ENCODE measurements at regions not wholly inside any gene's neighbourhood (a gene's known extent, or its start where the extent isn't known, plus 50 kb on each side); places are given as distances from the start of the nearest gene placed in this dataset.
"Not testable (repeated sequence)": the region's sequence is repeated elsewhere in the genome, so short reads cannot be mapped to it uniquely, and the experiment has no call there.

GRCh38 chrX:40414335-40414734 lies 166.4 kb upstream of the ATP6AP2 start:
- DNase-seq (ENCODE audit: low spot score) = no peak

GRCh38 chrX:40411340-40412111 lies 169.2 kb upstream of the ATP6AP2 start:
- DNase-seq (ENCODE audit: low spot score) = no peak

GRCh38 chrX:40410859-40411258 lies 169.9 kb upstream of the ATP6AP2 start:
- DNase-seq (ENCODE audit: low spot score) = no peak

DNA sequence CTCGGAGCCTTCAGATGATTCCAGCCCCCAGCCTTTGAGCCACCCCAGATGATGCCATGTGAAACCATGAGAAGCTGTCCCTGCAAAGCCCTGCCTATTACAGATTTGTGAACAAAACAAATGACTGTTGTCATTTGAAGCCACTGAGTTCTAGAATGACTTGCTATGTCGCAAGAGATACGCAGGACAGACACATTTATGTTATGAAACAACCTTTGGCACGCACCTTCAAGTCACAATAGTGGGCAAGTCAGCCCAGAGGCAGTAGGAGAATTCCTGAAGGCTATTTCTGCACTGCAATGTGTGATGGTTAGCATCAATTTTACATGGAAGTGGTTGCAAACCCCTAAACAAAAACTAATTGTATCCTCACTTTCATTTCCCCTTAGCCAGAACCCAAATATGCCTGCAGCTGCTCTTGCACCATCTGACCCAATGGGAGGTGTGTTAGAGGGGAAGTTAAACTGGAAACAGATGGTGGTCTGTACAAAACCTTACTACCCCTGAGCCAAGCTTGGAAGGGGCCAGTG lies 174.4 kb upstream of the ATP6AP2 start:
- DNase-seq (ENCODE audit: low spot score) = no peak

DNA sequence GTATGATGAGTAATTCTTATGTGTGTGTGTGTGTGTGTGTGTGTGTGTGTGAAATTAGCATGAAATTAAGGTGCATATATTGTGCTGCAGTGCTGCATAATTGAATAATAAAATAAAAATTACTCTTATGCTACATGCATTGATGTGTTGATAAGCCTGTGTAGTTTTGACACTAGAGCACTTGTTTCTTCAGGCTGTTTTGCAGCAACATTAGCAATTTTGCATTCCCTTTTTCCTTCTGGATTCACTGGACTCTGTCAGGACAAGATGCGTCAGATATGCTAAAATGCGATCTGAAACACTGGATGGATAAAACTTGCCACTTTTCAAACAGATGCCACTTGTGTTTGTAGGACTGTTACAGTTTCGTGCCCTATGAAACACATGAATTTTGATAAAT lies 175.4 kb upstream of the ATP6AP2 start:
- no peak for DNase-seq (ENCODE audit: low spot score)

DNA sequence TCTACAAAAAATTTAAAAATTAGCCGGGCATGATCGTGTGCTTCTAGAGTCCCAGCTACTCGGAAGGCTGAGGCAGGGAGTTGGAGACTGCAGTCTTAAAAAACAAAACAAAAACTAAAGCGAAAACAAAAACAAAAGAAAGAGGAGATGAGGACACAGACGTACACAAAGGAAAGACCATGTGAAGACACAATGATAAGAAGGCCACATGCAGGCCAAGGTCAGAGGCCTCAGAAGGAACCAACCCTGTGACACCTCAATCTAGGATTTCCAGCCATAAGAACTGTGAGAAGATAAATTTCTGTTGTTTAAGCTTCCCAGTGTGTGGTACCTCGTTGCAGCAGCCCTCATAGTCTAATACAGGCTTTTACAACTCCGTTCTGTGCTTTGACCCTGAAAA lies 177.0 kb upstream of the ATP6AP2 start:
- DNase-seq (ENCODE audit: low spot score) = no peak

GRCh38 chrX:40402831-40403533 lies 177.8 kb upstream of the ATP6AP2 start:
- peak; percentile 50 for DNase-seq (ENCODE audit: low spot score)

DNA sequence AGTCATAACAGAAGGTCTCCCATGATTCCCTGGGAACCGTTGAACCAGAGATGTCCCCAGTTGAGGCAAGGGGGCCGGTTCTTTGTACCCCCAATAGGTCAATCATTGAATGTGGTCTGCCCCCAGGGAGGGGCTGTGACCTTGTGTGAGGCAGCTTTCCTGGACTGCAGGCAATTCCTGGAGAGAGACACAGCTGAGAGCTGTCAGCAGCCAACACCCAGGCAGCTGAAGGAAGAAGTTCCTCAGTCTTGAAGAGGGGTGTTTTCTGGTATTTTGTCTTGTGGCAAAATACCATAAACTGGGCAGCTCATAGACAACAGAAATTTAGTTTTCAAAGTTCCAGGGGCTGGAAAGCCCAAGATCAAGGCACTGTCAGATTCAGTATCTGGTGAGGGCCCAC lies 185.7 kb upstream of the ATP6AP2 start:
- DNase-seq (ENCODE audit: low spot score) = no peak

DNA sequence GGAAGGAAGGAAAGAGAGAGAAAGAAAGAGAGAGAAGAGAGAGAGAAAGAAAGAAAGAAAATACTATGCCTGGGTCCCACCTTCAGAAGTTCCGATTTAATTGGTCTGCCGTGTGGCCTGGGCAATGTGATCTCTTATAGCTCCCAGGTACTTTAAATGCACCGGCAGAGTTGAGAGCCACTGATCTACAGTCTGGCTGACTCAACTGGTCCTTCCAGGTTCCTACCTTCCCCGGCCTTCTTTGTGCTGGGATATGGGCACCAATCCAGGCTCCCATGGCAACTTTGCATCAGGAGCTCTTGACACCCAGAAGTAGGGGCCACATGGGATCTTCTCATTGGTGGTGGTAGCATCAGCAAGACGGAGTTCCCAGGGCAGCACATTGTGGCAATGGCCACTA lies 186.5 kb upstream of the ATP6AP2 start:
- DNase-seq (ENCODE audit: low spot score) = no peak

- DNase-seq (ENCODE audit: low spot score) = no peak
These were observed 188.2 kb upstream of the ATP6AP2 start for GRCh38 chrX:40392599-40392998.

DNA sequence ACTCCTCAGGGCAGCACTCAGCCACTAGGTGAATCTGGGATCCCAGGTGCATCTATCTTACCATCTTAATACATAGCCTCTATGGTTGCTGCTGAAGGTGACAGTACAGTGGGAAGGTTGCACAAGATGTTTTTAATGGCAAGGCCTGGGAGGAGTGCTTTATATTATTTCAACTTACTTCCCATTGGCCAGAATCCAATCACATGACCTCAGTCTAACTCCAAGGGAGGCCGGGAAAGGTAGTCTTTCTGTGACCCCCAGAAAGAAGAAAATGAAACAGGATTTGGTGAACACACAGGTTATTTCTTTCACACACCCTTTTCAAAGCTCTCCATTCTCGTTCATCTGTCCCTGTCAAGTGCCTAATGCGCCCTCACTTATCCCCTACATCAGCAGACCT lies 189.1 kb upstream of the ATP6AP2 start:
- DNase-seq (ENCODE audit: low spot score) = no peak

- no peak for DNase-seq (ENCODE audit: low spot score)
These were observed 191.2 kb upstream of the ATP6AP2 start for GRCh38 chrX:40389555-40389954.

GRCh38 chrX:40388441-40388840 lies 192.3 kb upstream of the ATP6AP2 start:
- no peak for DNase-seq (ENCODE audit: low spot score)

GRCh38 chrX:40387869-40388268 lies 192.9 kb upstream of the ATP6AP2 start:
- not testable (repeated sequence) for DNase-seq (ENCODE audit: low spot score)

DNA sequence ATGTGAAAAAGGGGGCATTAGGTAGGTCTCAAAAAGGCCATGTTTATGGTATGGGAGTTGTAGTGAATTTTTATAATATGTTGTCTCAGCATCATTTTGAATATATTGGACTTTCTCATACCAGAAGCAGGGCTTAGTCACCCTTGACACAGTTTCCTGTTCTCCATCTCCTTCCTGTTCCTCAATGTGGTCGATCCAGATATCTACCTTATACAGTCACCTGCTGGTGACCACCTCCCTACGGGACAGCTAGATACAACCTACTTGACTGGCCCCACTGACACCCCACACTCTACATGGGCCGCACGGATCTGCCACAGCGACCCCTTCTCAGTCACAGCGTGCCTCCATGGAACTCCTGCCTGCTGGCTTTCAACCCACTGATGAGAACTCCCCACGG lies 193.5 kb upstream of the ATP6AP2 start:
- DNase-seq (ENCODE audit: low spot score) = not testable (repeated sequence)

DNA sequence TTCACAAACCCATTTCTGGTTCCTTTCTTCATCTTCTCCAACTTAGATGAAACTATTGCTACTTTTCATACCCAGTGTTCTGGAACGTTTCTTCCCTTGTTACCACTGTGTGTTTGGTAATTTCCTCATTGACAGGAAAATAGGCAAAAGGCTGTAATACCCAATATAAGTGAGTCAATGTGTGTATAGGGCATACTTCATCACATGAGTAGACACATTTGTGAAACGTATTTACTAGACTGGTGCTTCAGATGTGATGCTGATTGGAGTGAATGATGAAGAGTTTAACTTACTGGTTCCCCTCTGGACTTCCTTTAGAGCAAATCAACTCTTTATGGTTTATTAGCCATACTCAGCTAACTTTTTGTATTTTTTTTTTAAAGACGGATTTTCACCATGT lies 195.1 kb upstream of the ATP6AP2 start:
- DNase-seq (ENCODE audit: low spot score) = no peak

- no peak for DNase-seq (ENCODE audit: low spot score)
These were observed 195.5 kb upstream of the ATP6AP2 start for GRCh38 chrX:40385256-40385655.

GRCh38 chrX:40383969-40384368 lies 196.8 kb upstream of the ATP6AP2 start:
- no peak for DNase-seq (ENCODE audit: low spot score)

GRCh38 chrX:40383360-40383759 lies 197.4 kb upstream of the ATP6AP2 start:
- DNase-seq (ENCODE audit: low spot score) = no peak

DNA sequence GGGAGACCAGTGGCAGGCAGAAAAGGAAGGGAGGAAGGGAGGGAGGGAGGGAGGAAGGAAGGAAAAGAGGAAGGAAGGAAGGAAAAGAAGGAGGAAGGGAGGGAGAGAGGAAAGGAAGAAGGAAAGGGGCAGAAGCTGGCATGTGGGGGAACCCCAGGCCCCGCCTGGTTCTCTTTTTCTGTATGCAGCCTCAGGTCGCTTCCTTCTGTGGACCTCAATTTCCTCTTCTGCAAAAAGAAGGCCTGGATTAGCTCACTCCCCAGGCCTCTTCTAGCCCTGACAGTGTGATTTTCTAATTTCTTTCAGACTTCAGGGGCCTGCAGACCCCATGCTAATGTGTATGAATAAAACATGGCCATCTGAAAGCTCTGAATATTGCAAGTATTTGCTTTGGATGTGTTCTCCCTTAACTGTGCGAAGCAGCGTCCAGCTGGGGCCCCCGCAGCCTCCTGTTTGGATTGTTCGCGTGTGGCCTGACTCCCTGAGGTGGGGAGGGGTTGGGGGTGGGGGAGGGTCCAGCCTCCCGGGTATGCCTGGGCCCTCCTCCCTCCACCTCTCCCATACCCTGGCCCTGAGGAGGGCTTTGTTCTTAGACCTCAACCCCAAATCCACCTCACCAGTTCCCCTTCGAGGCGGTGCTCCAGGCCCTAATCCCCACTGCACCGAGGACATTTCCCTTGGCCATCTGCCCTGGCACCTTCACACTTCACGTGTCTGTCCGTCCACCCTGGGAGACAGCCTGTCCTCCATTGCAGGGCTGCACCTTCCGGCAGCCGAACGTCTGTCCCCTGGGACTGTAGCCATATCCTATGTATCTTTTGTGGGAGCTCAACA lies 199.9 kb upstream of the ATP6AP2 start:
- no peak for DNase-seq (ENCODE audit: low spot score)

DNA sequence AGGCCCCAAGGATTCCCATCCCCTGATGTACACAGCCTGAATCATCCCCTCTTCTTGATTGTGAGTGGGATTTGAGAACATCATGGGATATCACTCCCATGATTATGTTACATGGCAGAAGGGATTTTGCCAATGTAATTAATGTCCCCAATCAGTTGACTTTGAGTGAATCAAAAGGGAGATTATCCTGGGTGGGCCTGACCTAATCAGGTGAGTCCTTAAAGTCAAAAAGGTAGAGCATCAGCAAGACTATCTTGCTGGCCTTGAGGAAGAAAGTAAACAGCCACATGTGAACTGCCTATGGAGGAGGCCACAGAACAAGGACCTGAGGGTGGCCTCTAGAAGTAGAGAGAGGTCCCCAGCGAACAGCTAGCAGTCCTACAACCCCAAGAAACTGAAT lies 203.1 kb upstream of the ATP6AP2 start:
- DNase-seq (ENCODE audit: low spot score) = no peak

DNA sequence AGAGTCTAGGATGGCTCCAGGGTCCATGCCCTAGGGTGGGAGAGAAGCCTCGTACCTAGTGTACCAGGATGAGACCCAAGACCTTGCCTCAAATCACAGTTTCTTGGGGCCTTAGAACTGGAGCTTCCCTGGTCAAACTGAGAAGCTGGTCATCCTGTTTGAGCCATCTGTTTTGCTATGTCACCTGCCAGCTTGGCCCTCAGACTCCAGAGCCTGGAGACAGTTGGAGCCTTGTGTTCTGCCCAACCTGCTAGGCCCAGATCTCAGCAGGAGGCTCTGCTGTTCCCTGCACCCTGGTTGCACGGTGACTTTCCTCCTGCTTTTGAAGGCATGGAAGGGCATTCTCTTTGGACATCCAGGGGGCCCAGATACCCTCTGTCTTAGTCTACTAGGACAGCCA lies 206.3 kb upstream of the ATP6AP2 start:
- no peak for DNase-seq (ENCODE audit: low spot score)

GRCh38 chrX:40373641-40374040 lies 207.1 kb upstream of the ATP6AP2 start:
- DNase-seq (ENCODE audit: low spot score) = no peak

Data from AG08396 (cell line).